ENCODE measurements at regions not wholly inside any gene's neighbourhood (a gene's known extent, or its start where the extent isn't known, plus 50 kb on each side); places are given as distances from the start of the nearest gene placed in this dataset.

- Histone ChIP-seq H3K4me1 (peaks cover 5 to 6% of the 10 kb centered on the region in 2 donors), H3K36me3 (no peaks in the 10 kb centered on the region), H3K27me3 (no peaks in the 10 kb centered on the region), H3K27ac (no peak overlapping the region), H3K4me3 (no peak overlapping the region), H3K9me3 (no peaks in the 10 kb centered on the region)
- in situ Hi-C loops (cut with MboI; ENCODE audit: low sequenced_read_pairs in 4 of 4): no loop called here
- intact Hi-C loops (cut with DNase I; ENCODE audit: low total_unique reads): no loop called here
- ATAC-seq (peak in 1 of 2 donors; percentile 30), DNase-seq (no peak)
- TF ChIP-seq POLR2A (IDR thresholded peaks at IDR 0.05): no peak
- TF ChIP-seq CTCF (IDR thresholded peaks at IDR 0.05 in 4 of 5, conservative IDR thresholded peaks at IDR 0.05 in 1 of 5): no peak
Measured at GRCh38 chr20:53752971-53753879, 159.6 kb upstream of the ZNF217 start.

GRCh38 chr20:53752583-53752970 lies 158.9 kb upstream of the ZNF217 start:
- Histone ChIP-seq H3K27me3 (no peaks in the 10 kb centered on the region), H3K4me1 (peaks cover 5 to 6% of the 10 kb centered on the region in 2 donors), H3K36me3 (no peaks in the 10 kb centered on the region), H3K9me3 (no peaks in the 10 kb centered on the region), H3K4me3 (no peak overlapping the region), H3K27ac (no peak overlapping the region)
- no peak for DNase-seq
- no peak for ATAC-seq
- no peak for TF ChIP-seq POLR2A (IDR thresholded peaks at IDR 0.05)
- intact Hi-C loops (cut with DNase I; ENCODE audit: low total_unique reads): no loop called here
- in situ Hi-C loops (cut with MboI; ENCODE audit: low sequenced_read_pairs in 4 of 4): no loop called here

- TF ChIP-seq POLR2A (IDR thresholded peaks at IDR 0.05) (no peak), CTCF (IDR thresholded peaks at IDR 0.05 in 4 of 5, conservative IDR thresholded peaks at IDR 0.05 in 1 of 5) (no peak)
- Histone ChIP-seq H3K4me1 (peaks cover 5 to 6% of the 10 kb centered on the region in 2 donors), H3K27ac (peak overlapping the region in 1 of 4 donors; percentile 3), H3K27me3 (no peaks in the 10 kb centered on the region), H3K9me3 (no peaks in the 10 kb centered on the region), H3K4me3 (no peak overlapping the region), H3K36me3 (no peaks in the 10 kb centered on the region)
- in situ Hi-C loops (cut with MboI; ENCODE audit: low sequenced_read_pairs in 4 of 4): no loop called here
- DNase-seq (no peak), ATAC-seq (no peak)
- intact Hi-C loops (cut with DNase I; ENCODE audit: low total_unique reads): no loop called here
Measured at GRCh38 chr20:53751620-53752318, 158.1 kb upstream of the ZNF217 start.

GRCh38 chr20:53750827-53751619 lies 157.4 kb upstream of the ZNF217 start:
- H3K27ac ChIP-seq: peak overlapping the region in 1 of 4 donors; percentile 3
- TF ChIP-seq POLR2A (IDR thresholded peaks at IDR 0.05) (no peak), CTCF (IDR thresholded peaks at IDR 0.05 in 4 of 5, conservative IDR thresholded peaks at IDR 0.05 in 1 of 5) (no peak)
- ATAC-seq: no peak
- in situ Hi-C loops (cut with MboI; ENCODE audit: low sequenced_read_pairs in 4 of 4): no loop called here
- no peaks in the 10 kb centered on the region for H3K9me3 ChIP-seq
- no peaks in the 10 kb centered on the region for H3K36me3 ChIP-seq
- DNase-seq: no peak
- no peaks in the 10 kb centered on the region for H3K27me3 ChIP-seq
- H3K4me3 ChIP-seq: no peak overlapping the region
- intact Hi-C loops (cut with DNase I; ENCODE audit: low total_unique reads): no loop called here
- peaks cover 5 to 6% of the 10 kb centered on the region in 2 donors for H3K4me1 ChIP-seq

All from gastrocnemius medialis (tissue), 4 donors.